Mesothelial cell of epicardium (in vitro differentiated cells): ENCODE measurements at regions not wholly inside any gene's neighbourhood (a gene's known extent, or its start where the extent isn't known, plus 50 kb on each side); places are given as distances from the start of the nearest gene placed in this dataset.

Experiments
- DNase-seq, 2 experiments: peaks; one replicate each; pipeline ENCODE4 v3.0.0; 2021; ENCODE audit warnings: low spot score in 2 of 2; ENCODE audit not compliant: unreplicated experiment in 2 of 2
- H3K27ac Mint-ChIP-seq: 2 replicates; pipeline ENCODE4 v1.8.0; 2021; ENCODE audit warnings: mixed read lengths
- H3K27me3 Mint-ChIP-seq: 2 replicates; pipeline ENCODE4 v1.8.0; 2021; ENCODE audit warnings: low read depth, mixed read lengths
- H3K36me3 Mint-ChIP-seq: 2 replicates; pipeline ENCODE4 v1.8.0; 2021; ENCODE audit warnings: mixed read lengths
- H3K4me1 Mint-ChIP-seq: 2 replicates; pipeline ENCODE4 v1.8.0; 2021; ENCODE audit warnings: mixed read lengths
- H3K4me3 Mint-ChIP-seq: 2 replicates; pipeline ENCODE4 v1.8.0; 2021; ENCODE audit warnings: mild to moderate bottlenecking, moderate library complexity, mixed read lengths
- H3K9me3 Mint-ChIP-seq: 2 replicates; pipeline ENCODE4 v1.8.0; 2021; ENCODE audit warnings: mixed read lengths
- TF ChIP-seq, protein P1 (sequence below): fragments of 200-600 bp; sonication (generic); IDR thresholded peaks from one replicate; pipeline ENCODE4 v1.5.0; 2021; ENCODE audit warnings: antibody characterized with exemption; ENCODE audit not compliant: unreplicated experiment

DNA sequence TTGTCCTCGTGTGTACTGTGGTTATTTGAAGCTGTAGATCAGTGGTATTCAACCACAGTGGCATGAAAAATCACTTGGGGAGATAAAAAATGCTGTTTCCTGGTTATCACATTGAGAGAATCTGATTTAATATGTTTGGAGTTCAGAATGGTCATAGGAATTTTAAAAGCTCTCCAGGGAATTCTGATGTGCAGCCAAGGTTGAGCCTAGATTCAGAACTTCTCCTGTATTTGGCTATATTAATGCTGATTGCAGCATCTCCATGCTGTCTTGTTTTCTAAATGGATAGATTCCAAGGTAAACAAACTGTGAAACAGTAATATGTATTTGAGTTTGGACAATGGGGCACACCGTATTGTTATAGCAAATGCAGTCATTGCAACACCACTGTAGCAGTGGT, 982.2 kb upstream of the FBXO33 start:
- H3K4me1 Mint-ChIP-seq: peaks cover 4% of the 10 kb centered on the region
- no peak overlapping the region for H3K27ac Mint-ChIP-seq
- H3K27me3 Mint-ChIP-seq: no peaks in the 10 kb centered on the region
- no peak overlapping the region for H3K4me3 Mint-ChIP-seq
- H3K36me3 Mint-ChIP-seq: no peaks in the 10 kb centered on the region
- TF ChIP-seq, protein P1, sequence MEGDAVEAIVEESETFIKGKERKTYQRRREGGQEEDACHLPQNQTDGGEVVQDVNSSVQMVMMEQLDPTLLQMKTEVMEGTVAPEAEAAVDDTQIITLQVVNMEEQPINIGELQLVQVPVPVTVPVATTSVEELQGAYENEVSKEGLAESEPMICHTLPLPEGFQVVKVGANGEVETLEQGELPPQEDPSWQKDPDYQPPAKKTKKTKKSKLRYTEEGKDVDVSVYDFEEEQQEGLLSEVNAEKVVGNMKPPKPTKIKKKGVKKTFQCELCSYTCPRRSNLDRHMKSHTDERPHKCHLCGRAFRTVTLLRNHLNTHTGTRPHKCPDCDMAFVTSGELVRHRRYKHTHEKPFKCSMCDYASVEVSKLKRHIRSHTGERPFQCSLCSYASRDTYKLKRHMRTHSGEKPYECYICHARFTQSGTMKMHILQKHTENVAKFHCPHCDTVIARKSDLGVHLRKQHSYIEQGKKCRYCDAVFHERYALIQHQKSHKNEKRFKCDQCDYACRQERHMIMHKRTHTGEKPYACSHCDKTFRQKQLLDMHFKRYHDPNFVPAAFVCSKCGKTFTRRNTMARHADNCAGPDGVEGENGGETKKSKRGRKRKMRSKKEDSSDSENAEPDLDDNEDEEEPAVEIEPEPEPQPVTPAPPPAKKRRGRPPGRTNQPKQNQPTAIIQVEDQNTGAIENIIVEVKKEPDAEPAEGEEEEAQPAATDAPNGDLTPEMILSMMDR: no peak
- H3K9me3 Mint-ChIP-seq: peaks cover 8% of the 10 kb centered on the region
- DNase-seq: no peak

DNA sequence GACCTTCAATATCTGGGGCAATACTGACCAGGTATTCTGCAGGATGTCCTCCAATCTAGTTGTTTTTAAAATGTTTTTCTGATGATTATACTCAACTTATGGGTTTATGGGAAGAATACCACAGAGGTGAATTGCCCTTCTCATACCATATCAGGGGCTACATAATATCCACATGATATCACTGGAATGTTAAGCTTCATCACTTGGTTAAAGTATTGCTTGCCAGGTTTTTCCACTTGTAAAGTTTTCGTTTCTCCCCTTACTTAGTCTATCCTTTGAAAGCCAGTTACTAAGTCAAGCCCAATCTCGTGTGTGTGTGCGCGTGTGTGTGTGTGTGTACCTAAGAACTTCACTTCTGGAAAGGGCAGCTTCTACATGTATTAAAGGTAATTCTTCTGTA, 980.9 kb upstream of the FBXO33 start:
- Mint-ChIP-seq H3K27ac (no peak overlapping the region), H3K36me3 (peaks cover 4% of the 10 kb centered on the region), H3K4me1 (peaks cover 4% of the 10 kb centered on the region), H3K27me3 (no peaks in the 10 kb centered on the region), H3K9me3 (peaks cover 14% of the 10 kb centered on the region), H3K4me3 (no peak overlapping the region)
- DNase-seq: no peak
- TF ChIP-seq, protein P1: no peak

- no peaks in the 10 kb centered on the region for H3K27me3 Mint-ChIP-seq
- peaks cover 35% of the 10 kb centered on the region for H3K9me3 Mint-ChIP-seq
- peaks cover 10% of the 10 kb centered on the region for H3K36me3 Mint-ChIP-seq
- no peaks in the 10 kb centered on the region for H3K4me1 Mint-ChIP-seq
- DNase-seq: no peak
- TF ChIP-seq, protein P1: no peak
- no peak overlapping the region for H3K4me3 Mint-ChIP-seq
- H3K27ac Mint-ChIP-seq: no peak overlapping the region
Measured at GRCh38 chr14:40410708-40411107, 978.5 kb upstream of the FBXO33 start.

DNA sequence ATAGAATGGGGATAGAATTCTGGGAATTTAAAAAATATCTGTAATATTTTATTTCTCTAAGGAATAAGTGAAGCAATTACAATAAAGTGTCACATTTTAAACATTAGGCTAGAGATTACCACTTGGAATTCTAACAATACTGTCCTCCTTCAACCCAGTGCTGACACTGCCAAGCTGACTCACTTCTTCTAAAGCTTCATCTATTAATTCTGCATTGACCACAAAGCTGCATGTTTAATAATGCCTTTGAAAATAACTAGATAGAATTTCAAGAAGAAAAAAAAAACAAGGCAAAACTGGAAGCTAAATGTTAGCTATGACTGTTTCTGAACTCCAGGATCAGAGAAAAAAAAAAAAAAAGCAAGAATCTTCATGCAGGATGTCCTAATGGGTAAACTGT, 970.7 kb upstream of the FBXO33 start:
- no peaks in the 10 kb centered on the region for H3K4me1 Mint-ChIP-seq
- no peak for DNase-seq
- H3K4me3 Mint-ChIP-seq: no peak overlapping the region
- peaks cover 30% of the 10 kb centered on the region for H3K9me3 Mint-ChIP-seq
- TF ChIP-seq, protein P1: no peak
- no peaks in the 10 kb centered on the region for H3K27me3 Mint-ChIP-seq
- no peak overlapping the region for H3K27ac Mint-ChIP-seq
- peaks cover 6% of the 10 kb centered on the region for H3K36me3 Mint-ChIP-seq

DNA sequence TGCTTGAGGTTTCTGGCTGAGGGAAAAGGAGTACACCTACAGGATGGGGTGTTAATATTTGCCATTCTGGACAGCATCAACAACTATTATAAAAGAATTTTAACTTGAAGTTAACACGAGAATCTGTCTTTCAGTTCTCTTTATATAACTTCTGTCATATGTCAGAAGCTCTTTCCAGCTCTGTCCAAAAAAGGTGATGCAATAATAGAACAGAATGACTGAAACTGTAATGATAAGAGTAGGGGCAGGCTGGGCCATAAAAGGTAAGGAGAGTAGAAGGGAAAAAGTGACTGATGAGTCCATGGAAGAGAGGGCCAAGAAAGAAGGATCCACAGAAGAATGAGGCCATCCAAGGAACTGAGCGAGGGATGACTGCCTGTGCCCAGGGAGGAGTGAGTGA, 966.7 kb upstream of the FBXO33 start:
- peaks cover 4% of the 10 kb centered on the region for H3K4me1 Mint-ChIP-seq
- H3K9me3 Mint-ChIP-seq: no peaks in the 10 kb centered on the region
- H3K27ac Mint-ChIP-seq: no peak overlapping the region

More for the DNA sequence above, 966.7 kb upstream of the FBXO33 start:
- no peaks in the 10 kb centered on the region for H3K27me3 Mint-ChIP-seq
- no peak overlapping the region for H3K4me3 Mint-ChIP-seq
- no peak for DNase-seq
- TF ChIP-seq, protein P1: no peak
- H3K36me3 Mint-ChIP-seq: no peaks in the 10 kb centered on the region
